ENCODE measurements at regions not wholly inside any gene's neighbourhood (a gene's known extent, or its start where the extent isn't known, plus 50 kb on each side); places are given as distances from the start of the nearest gene placed in this dataset.

GRCh38 chr3:25889525-25889917 is 99.6 kb downstream of the OXSM start:
- Histone ChIP-seq H3K23ac (ENCODE audit: insufficient read length) (no peak overlapping the region), H4K8ac (ENCODE audit: extremely low read depth, insufficient read depth, low read length) (no peak overlapping the region), H3K4me1 (replicated peaks in 1 of 4; ENCODE audit: control insufficient read depth in 3 of 4, insufficient read depth in 4 of 4, low read length in 3 of 4) (peaks cover 3 to 10% (median 5%) of the 10 kb centered on the region in 4 experiments; a peak in 4 of 7 replicates), H2AFZ (ENCODE audit: low read length) (no peak overlapping the region), H4K20me1 (replicated peaks in 1 of 2; ENCODE audit: control insufficient read depth in 1 of 2, insufficient read depth in 2 of 2, low read length in 2 of 2) (no peaks in the 10 kb centered on the region), H3K18ac (ENCODE audit: extremely low read depth, low read length) (peak overlapping the region; percentile 1; the same call in 1 of the 2 replicates), H2BK20ac (ENCODE audit: low read length) (no peak overlapping the region), H2BK120ac (replicated peaks; ENCODE audit: low read depth, low read length) (no peak overlapping the region), H3K36me3 (ENCODE audit: control insufficient read depth in 2 of 4, insufficient read depth in 4 of 4, low read length in 3 of 4) (no peaks in the 10 kb centered on the region), H4K5ac (ENCODE audit: insufficient read length, low read depth, low read length) (no peak overlapping the region), H3K79me2 (ENCODE audit: control insufficient read depth in 1 of 2, insufficient read depth in 2 of 2, low read length in 2 of 2) (no peaks in the 10 kb centered on the region), H3K4me3 (ENCODE audit: extremely low read depth in 1 of 4, insufficient read depth in 2 of 4, low read depth in 3 of 4, low read length in 4 of 4) (no peak overlapping the region), H3K9me3 (ENCODE audit: insufficient read depth in 2 of 2, low read depth in 1 of 2, low read length in 1 of 2) (no peaks in the 10 kb centered on the region), H3K27ac (ENCODE audit: low read depth, low read length) (no peak overlapping the region), H3K9ac (replicated peaks in 1 of 4; ENCODE audit: extremely low read depth in 1 of 4, low read depth in 3 of 4, low read length in 3 of 4) (no peak overlapping the region), H3K4me2 (ENCODE audit: insufficient read depth in 1 of 2, low read depth in 2 of 2, low read length in 2 of 2) (peak overlapping the region; percentile 1 to 9; a peak in 2 of 4 replicates), H3K27me3 (replicated peaks in 1 of 4; ENCODE audit: control insufficient read depth in 3 of 4, extremely low read depth in 1 of 4, insufficient read depth in 3 of 4, low read length in 3 of 4) (no peaks in the 10 kb centered on the region), H3K23me2 (ENCODE audit: low read depth, low read length) (no peaks in the 10 kb centered on the region), H4K91ac (replicated peaks; ENCODE audit: insufficient read length, low read length) (no peak overlapping the region), H2BK5ac (ENCODE audit: low read depth, low read length) (0 out of 2 replicates have a peak overlapping the region, but pooled peaks have one; percentile 49), H2BK12ac (ENCODE audit: low read depth, low read length) (no peak overlapping the region; the same call in 1 of the 2 replicates), H3K14ac (ENCODE audit: insufficient read length) (no peak overlapping the region), H2AK5ac (ENCODE audit: low read depth, low read length) (no peak overlapping the region), H2BK15ac (ENCODE audit: low read length) (no peak overlapping the region), H3K79me1 (ENCODE audit: low read depth, low read length) (no peaks in the 10 kb centered on the region), H3K4ac (replicated peaks; ENCODE audit: insufficient read length, low read depth, low read length) (no peak overlapping the region), H3K56ac (replicated peaks; ENCODE audit: insufficient read length, low read depth, low read length) (no peak overlapping the region)
- FAIRE-seq (no peak), DNase-seq (ENCODE audit: low read depth in 1 of 2, low spot score in 2 of 2) (no peak)
- no peak for TF ChIP-seq KDM5A (IDR thresholded peaks at IDR 0.05; ENCODE audit: low read length)
- TF ChIP-seq SUZ12 (IDR thresholded peaks at IDR 0.05; ENCODE audit: low read length), result no peak
- no peak for TF ChIP-seq RXRA (IDR thresholded peaks at IDR 0.05; ENCODE audit: insufficient read depth, low read depth, low read length)
- TF ChIP-seq EGR1 (IDR thresholded peaks at IDR 0.05; ENCODE audit: borderline replicate concordance, low read depth, low read length), result no peak
- no peak for TF ChIP-seq SIN3A (conservative IDR thresholded peaks at IDR 0.05 in 1 of 2, IDR thresholded peaks at IDR 0.05 in 1 of 2; ENCODE audit: low read depth in 1 of 2, low read length in 2 of 2)
- TF ChIP-seq EZH2 (IDR thresholded peaks at IDR 0.05; ENCODE audit: low read depth, low read length, severe bottlenecking), result no peak
- no peak for TF ChIP-seq ASH2L (IDR thresholded peaks at IDR 0.05; ENCODE audit: low read length)
- TF ChIP-seq TEAD4 (IDR thresholded peaks at IDR 0.05; ENCODE audit: low read depth, low read length), result no peak
- no peak for TF ChIP-seq CEBPB (IDR thresholded peaks at IDR 0.05; ENCODE audit: low read depth, low read length)
- no peak for TF ChIP-seq CHD2 (IDR thresholded peaks at IDR 0.05; ENCODE audit: low read length)
- TF ChIP-seq EP300 (IDR thresholded peaks at IDR 0.05; ENCODE audit: borderline replicate concordance in 1 of 2, low read depth in 2 of 2, low read length in 2 of 2), result no peak
- no peak for TF ChIP-seq POU5F1 (IDR thresholded peaks at IDR 0.05; ENCODE audit: low read depth, low read length)
- TF ChIP-seq CBX5 (IDR thresholded peaks at IDR 0.05; ENCODE audit: low read depth, low read length), result no peak
- 59% methylated on average over 2 of the region's 2 CpGs; no CpG with 5 or more reads in 1 of the 2 experiments for WGBS, 2 experiments (ENCODE audit: extremely low coverage in 1 of 2, insufficient coverage in 1 of 2, insufficient read length in 1 of 2, insufficient replicate concordance in 2 of 2, low coverage in 1 of 2, low lambda C conversion rate in 2 of 2, missing lambda C conversion rate in 1 of 2)
- POLR2A ChIA-PET (ENCODE audit: partially characterized antibody), result no interaction called here
- CTCF ChIA-PET (ENCODE audit: partially characterized antibody), result interaction anchor here (0.6 to 1.3 kb wide), 3 partner anchors 9 to 228 kb away, joined by 3 to 5 read pairs (median 3); no protein-coding TSS in a partner anchor
